Activated T-cell treated with anti-CD3 and anti-CD28 coated beads, Interleukin-2, amount 50 U/mL, for 72 hours (primary cell): ENCODE measurements at regions not wholly inside any gene's neighbourhood (a gene's known extent, or its start where the extent isn't known, plus 50 kb on each side); places are given as distances from the start of the nearest gene placed in this dataset.
"Not testable (repeated sequence)": the region's sequence is repeated elsewhere in the genome, so short reads cannot be mapped to it uniquely, and the experiment has no call there.

Experiments used
- ATAC-seq, 2 donors: fragments of 150-1000 bp; cut with Tn5 transposase; replicated peaks in 1 of 2; 2 replicates each; pipeline ENCODE4 v1.10.0; 2021; ENCODE audit warnings: moderate library complexity in 2 of 2, mild to moderate bottlenecking in 1 of 2
- DNase-seq, 2 donors: peaks; one replicate each; pipeline ENCODE4 v3.0.0; 2021 to 2022; ENCODE audit warnings: mixed read lengths in 1 of 2
- H3K27ac Mint-ChIP-seq: one replicate; pipeline ENCODE4 v1.8.0; 2022; ENCODE audit warnings: mild to moderate bottlenecking, moderate library complexity, mixed read lengths
- H3K27me3 Mint-ChIP-seq: one replicate; pipeline ENCODE4 v1.8.0; 2022; ENCODE audit warnings: low read depth, mixed read lengths
- H3K36me3 Mint-ChIP-seq, 2 donors: one replicate each; pipeline ENCODE4 v1.8.0; 2022; ENCODE audit warnings: mixed read lengths in 2 of 2, mild to moderate bottlenecking in 1 of 2; ENCODE audit not compliant: insufficient read depth in 2 of 2
- H3K4me1 Mint-ChIP-seq: one replicate; pipeline ENCODE4 v1.8.0; 2022; ENCODE audit warnings: low read depth, mixed read lengths
- H3K4me3 Mint-ChIP-seq, 2 donors: one replicate each; pipeline ENCODE4 v1.8.0; 2022; ENCODE audit warnings: mild to moderate bottlenecking in 2 of 2, mixed read lengths in 2 of 2, moderate library complexity in 2 of 2
- H3K9me3 Mint-ChIP-seq, 2 donors: one replicate each; pipeline ENCODE4 v1.8.0; 2022; ENCODE audit warnings: mixed read lengths in 2 of 2

DNA sequence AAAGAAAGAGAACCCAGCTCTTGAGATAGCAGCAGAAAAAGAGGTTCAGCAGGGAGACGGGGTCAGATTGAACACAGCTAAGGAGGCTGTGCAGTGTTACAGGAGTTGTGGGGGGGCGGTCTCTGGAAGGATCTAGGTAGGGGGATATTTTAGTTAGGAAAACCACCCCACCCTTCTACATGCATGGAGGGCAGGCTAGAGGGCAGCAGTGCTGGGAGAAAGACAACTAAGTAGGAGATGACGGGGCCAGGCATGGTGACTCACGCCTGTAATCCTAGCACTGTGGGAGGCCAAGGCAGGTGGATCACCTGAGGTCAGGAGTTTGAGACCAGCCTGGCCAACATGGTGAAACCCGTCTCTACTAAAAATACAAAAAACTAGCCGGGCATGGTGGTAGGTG lies 80.7 kb upstream of the KCNMA1 start:
- H3K27ac Mint-ChIP-seq, DNase-seq, H3K9me3 Mint-ChIP-seq, H3K4me3 Mint-ChIP-seq, H3K36me3 Mint-ChIP-seq, ATAC-seq: not testable (repeated sequence)
- Mint-ChIP-seq H3K27me3 (peaks cover 25% of the 10 kb centered on the region), H3K4me1 (peaks cover 22% of the 10 kb centered on the region)

DNA sequence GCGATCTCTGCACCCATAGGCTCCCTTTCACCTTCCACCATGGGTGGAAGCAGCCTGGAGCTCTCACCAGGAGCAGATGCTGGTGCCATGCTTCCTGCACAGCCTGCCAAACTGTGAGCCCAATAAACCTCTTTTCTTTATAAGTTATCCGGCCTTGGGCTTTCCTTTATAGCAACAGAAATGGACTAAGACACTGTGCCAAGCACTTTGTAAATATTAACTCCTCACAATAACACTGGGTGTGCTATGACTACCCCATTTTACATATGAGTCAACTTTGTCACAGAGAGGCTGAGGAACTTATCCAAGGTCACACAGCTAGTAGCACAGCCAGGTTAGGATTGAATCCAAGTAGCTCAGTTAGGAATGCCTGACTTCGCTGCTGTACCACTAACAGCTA lies 79.7 kb upstream of the KCNMA1 start:
- H3K9me3 Mint-ChIP-seq, result no peaks in the 10 kb centered on the region
- no peaks in the 10 kb centered on the region for H3K36me3 Mint-ChIP-seq

DNA sequence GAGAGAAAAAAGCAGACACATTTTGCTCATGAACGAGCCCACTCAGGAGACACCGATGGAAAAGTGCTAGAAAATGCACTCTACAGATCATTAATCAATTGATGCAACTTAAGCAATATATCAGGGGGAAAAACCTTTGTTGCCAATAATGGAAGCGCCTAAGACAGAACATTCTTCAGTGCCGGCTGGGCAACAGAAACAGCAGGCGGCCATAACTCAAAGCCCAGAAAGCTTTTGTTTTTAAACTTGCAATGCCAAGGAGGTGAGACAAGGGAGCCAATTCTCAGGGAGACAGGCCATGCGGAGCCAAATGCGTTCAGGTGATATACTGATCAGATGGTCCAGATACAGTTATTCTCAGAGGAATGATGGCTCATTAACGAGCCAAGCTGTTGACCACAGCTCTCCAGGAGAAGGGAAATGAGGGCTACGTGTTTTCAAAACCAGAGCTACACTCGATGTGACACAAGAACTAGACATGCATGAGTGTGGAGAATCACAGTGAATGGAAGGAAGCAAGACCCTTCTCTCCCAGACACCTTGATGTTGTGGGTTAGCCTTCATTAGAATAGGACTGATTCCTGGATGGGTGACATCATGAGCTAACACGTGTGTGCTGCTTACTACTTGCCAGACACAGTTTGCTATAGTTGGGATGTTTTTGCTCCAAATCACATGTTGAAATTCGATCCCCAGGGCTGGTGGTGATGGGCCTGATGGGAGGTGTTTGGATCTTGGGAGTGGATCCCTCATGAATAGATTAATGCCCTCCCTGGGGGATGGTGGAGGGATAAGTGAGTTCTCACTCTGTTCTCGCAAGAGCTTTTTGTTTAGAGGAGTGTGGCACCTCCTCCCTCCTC lies 79.1 kb upstream of the KCNMA1 start:
- Mint-ChIP-seq H3K4me1 (peaks cover 22% of the 10 kb centered on the region), H3K9me3 (no peaks in the 10 kb centered on the region), H3K27ac (no peak overlapping the region), H3K27me3 (peaks cover 32% of the 10 kb centered on the region), H3K4me3 (no peak overlapping the region), H3K36me3 (no peaks in the 10 kb centered on the region)
- no peak for DNase-seq
- no peak for ATAC-seq

More for the DNA sequence above, 79.7 kb upstream of the KCNMA1 start:
- Mint-ChIP-seq H3K4me1 (peaks cover 22% of the 10 kb centered on the region), H3K27ac (no peak overlapping the region), H3K27me3 (peaks cover 26% of the 10 kb centered on the region), H3K4me3 (no peak overlapping the region)
- ATAC-seq (no peak), DNase-seq (no peak)

DNA sequence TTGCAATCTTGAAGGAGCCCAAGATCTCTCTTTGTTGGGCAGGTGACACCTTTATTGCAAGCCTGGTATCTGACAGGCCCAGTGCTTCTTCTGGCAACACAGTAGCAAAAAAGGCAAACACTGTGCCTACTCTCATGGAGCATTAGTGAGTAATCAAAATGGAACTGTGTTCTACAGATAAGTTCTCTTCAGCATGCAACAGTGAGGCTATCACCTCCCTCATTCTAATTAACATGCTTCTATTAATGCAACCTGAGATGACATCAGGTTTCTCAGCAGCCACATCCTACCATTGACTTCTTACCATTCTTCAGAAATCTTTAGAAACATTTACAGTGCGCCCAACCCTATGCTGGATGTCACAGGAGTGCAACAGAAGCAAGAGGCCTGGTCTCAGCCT lies 77.9 kb upstream of the KCNMA1 start:
- H3K36me3 Mint-ChIP-seq, result no peaks in the 10 kb centered on the region
- no peak overlapping the region for H3K4me3 Mint-ChIP-seq
- H3K27ac Mint-ChIP-seq, result no peak overlapping the region
- H3K4me1 Mint-ChIP-seq, result peaks cover 28% of the 10 kb centered on the region
- ATAC-seq (no peak), DNase-seq (no peak)
- no peaks in the 10 kb centered on the region for H3K9me3 Mint-ChIP-seq
- H3K27me3 Mint-ChIP-seq, result peaks cover 44% of the 10 kb centered on the region

DNA sequence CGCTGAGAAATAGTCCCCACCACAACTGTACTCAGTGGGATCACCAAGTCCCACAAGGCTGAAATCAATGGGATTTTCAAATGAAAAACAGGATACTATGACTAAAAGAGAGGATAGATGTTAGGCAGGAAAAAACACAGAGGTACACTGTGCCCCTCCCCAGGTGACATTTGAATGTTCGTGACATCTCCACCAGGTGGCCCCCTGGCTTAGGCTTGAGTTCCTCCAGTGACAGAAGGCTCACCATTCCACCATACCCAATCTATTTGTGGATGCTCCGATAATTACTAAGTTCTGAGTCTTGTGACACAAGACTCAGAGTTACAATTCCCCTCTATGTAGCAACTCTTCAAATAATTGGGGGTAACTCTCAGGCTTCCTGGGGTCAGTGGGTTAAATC lies 77.5 kb upstream of the KCNMA1 start:
- ATAC-seq, result no peak
- H3K27me3 Mint-ChIP-seq, result peaks cover 47% of the 10 kb centered on the region
- no peak overlapping the region for H3K4me3 Mint-ChIP-seq
- H3K4me1 Mint-ChIP-seq, result peaks cover 33% of the 10 kb centered on the region
- H3K27ac Mint-ChIP-seq, result no peak overlapping the region
- no peaks in the 10 kb centered on the region for H3K36me3 Mint-ChIP-seq
- DNase-seq, result peak; percentile 13 to 24
- no peaks in the 10 kb centered on the region for H3K9me3 Mint-ChIP-seq

DNA sequence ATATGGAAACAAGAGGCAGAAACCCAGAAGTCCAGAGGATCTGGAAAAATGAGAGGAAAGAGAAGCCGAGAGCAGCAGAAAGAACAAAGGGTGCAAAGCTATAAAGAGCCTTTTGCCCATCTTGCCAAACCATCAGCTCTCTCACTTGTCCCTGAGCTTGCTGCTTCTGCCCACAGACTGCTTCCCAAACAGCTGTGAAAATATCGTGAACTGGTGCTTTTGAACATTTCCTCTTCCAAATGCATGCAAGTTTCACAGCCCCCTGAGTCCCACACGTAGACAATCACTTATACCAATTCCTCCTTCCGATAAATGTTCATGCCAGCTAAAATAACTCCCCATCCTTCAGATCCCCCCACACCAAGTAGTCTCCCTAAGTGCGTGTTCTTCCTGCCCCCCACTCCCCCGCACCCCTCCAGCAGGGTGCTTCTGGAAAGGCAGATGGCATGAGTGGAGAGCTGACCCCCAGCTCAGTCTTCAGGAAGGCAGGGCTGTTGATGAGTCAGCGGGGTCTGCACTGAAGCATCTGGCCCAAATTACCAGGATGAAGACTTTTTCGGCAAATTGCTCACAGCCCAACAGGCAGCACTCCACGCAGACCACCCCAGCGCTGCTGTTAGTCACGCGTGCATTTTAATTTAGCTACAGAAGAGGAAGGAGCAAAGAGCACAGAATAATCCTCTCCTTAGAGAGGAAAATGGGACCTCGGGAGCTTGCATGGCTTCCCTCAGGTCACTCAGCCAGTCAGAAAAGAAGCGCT lies 76.1 kb upstream of the KCNMA1 start:
- Mint-ChIP-seq H3K27me3 (peaks cover 53% of the 10 kb centered on the region), H3K4me1 (peaks cover 28% of the 10 kb centered on the region), H3K27ac (no peak overlapping the region), H3K36me3 (no peaks in the 10 kb centered on the region), H3K9me3 (no peaks in the 10 kb centered on the region), H3K4me3 (no peak overlapping the region)
- no peak for DNase-seq
- no peak for ATAC-seq

DNA sequence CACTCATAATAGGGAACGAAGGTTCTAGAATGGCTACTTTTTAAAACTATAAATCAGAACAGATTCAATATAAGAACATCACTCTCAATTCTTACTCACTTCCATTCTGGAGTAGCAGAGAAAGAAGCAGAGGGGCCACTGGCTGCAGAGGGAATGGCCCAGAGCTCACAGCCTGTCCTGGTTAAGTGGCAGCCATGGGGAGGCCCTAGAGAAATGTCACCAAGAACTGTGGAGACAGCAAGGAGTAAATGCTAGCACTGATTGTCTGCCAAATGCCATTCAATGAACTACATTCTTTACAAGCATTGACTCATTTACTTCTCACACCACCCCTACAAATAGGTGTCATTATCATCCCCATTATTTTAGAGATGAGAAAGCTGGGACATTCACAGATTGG lies 74.6 kb upstream of the KCNMA1 start:
- H3K4me3 Mint-ChIP-seq, result peak overlapping the region in 1 of 2 donors; percentile 3
- ATAC-seq, result no peak
- DNase-seq, result no peak
- H3K9me3 Mint-ChIP-seq, result no peaks in the 10 kb centered on the region
- peaks cover 20% of the 10 kb centered on the region for H3K4me1 Mint-ChIP-seq
- no peaks in the 10 kb centered on the region for H3K36me3 Mint-ChIP-seq
- H3K27me3 Mint-ChIP-seq, result peaks cover 43% of the 10 kb centered on the region
- no peak overlapping the region for H3K27ac Mint-ChIP-seq

DNA sequence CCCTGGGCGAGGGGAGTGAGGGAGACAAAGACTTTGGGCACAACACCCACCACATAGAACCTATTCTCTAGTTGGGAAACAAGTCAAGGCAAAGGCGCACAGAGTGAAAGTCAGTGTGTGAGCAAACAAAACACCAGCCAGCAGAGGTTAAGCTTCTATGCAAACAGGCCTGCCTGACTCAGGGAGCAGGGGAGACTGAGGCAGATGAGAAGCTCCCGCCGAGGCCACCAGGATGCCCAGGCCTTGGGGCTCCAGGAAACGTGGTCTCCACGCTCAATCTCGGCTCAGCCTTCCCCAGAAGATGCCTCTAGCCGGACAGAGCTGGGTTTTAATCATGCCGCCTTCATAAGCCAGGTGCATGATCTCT lies 74.1 kb upstream of the KCNMA1 start:
- ATAC-seq (no peak), DNase-seq (no peak)
- H3K27ac Mint-ChIP-seq, result no peak overlapping the region
- H3K9me3 Mint-ChIP-seq, result no peaks in the 10 kb centered on the region
- H3K36me3 Mint-ChIP-seq, result no peaks in the 10 kb centered on the region
- H3K4me3 Mint-ChIP-seq, result peak overlapping the region; percentile 66 to 77
- H3K4me1 Mint-ChIP-seq, result peaks cover 20% of the 10 kb centered on the region
- H3K27me3 Mint-ChIP-seq, result peaks cover 46% of the 10 kb centered on the region

DNA sequence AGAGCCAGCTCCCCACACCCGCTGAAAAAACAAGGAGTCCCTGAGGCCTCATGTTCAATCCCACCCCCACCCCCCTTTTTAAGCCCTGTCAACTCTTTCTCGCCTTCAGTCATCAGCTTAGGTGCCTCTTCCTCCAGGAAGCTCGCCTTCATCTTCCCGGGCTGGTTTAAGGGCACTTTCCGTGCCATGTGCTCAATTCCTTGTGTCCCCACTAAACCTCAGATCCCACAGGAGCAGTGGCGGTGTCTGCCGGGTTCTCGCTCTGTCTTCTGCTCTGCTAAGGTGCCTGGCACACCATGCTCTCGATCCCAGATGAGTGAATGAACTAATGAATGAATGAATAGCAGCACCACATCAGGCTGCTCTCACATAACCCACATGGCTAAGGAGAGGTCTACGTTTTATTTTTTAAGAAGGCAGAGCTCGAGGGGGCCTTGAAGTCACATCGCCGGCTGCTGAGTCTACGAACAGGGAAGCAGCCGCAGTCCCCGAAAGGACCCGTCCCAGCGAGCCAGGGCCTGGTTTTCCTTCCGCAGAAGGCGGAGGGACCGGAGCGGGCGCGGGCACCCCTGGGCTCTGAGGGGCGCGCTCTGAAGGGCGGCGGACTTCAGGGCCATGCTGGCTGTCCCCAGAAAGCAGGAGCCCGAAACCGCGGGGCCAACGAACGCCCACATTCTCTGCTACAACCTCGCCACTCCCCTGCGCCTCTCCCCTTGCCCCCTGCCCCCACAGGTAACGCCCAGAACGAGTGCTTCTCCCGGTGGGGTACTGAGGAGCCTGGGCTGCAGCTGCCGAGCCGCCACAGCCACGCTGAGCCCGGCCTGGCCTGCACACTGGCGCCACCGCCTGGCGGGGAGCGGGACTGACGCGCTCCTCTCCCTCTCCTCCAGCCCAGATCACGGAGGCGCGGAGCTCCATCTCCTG lies 73.4 kb upstream of the KCNMA1 start:
- peaks cover 42% of the 10 kb centered on the region for H3K27me3 Mint-ChIP-seq
- peak overlapping the region; percentile 66 to 77 for H3K4me3 Mint-ChIP-seq
- no peaks in the 10 kb centered on the region for H3K36me3 Mint-ChIP-seq
- H3K27ac Mint-ChIP-seq, result no peak overlapping the region
- H3K4me1 Mint-ChIP-seq, result peaks cover 20% of the 10 kb centered on the region
- no peaks in the 10 kb centered on the region for H3K9me3 Mint-ChIP-seq
- DNase-seq (peak; percentile 80 to 88), ATAC-seq (peak; percentile 78 to 86)

DNA sequence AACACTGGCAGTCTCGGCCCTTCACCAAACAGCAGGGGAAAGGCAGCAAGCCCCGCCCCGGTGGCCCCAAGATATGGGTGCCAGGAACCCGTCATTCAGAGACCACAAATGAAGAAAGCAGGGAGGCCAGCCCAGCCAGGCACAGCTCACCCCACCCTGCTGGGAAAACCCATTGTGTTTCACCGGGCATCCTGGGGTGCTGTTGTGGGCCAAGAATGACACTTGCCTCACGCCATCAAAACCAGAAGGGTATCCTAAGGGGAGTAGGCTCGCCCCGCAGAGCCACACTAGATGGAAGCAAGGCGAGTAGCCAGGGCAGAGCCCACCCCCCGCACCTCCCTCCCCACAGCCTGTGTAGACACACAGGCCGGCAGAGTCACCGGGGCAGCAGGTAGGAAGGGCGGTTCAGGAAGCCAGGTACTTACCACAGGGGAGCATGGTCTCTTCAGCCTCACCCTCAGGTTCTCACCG lies 72.5 kb upstream of the KCNMA1 start:
- H3K36me3 Mint-ChIP-seq, result no peaks in the 10 kb centered on the region
- H3K27ac Mint-ChIP-seq, result no peak overlapping the region
- no peaks in the 10 kb centered on the region for H3K9me3 Mint-ChIP-seq
- peaks cover 20% of the 10 kb centered on the region for H3K4me1 Mint-ChIP-seq
- DNase-seq (peak; percentile 42 to 72), ATAC-seq (peak; percentile 66 to 82)
- H3K4me3 Mint-ChIP-seq, result peak overlapping the region in 1 of 2 donors; percentile 53
- peaks cover 38% of the 10 kb centered on the region for H3K27me3 Mint-ChIP-seq

DNA sequence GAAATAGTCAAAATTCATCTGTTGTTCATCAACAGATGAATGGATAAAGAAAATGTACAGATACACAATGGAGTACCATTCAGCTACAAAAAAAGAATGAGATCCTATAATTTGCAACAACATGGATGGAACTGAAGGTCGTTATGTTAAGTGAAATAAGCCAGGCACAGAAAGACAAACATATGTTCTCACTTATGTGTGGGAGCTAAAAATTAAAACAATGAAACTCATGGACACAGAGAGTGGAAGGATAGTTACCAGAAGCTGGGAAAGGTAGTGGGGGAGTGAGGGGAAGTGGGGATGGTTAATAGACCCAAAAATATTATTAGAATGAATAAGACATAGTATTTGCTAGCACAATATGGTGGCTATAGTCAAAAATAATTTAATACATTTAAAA lies 70.0 kb upstream of the KCNMA1 start:
- H3K27me3 Mint-ChIP-seq, result peaks cover 38% of the 10 kb centered on the region
- H3K4me1 Mint-ChIP-seq, result peaks cover 16% of the 10 kb centered on the region
- H3K27ac Mint-ChIP-seq, result no peak overlapping the region
- no peaks in the 10 kb centered on the region for H3K36me3 Mint-ChIP-seq
- no peak overlapping the region for H3K4me3 Mint-ChIP-seq
- ATAC-seq, result no peak
- DNase-seq, result no peak
- no peaks in the 10 kb centered on the region for H3K9me3 Mint-ChIP-seq

DNA sequence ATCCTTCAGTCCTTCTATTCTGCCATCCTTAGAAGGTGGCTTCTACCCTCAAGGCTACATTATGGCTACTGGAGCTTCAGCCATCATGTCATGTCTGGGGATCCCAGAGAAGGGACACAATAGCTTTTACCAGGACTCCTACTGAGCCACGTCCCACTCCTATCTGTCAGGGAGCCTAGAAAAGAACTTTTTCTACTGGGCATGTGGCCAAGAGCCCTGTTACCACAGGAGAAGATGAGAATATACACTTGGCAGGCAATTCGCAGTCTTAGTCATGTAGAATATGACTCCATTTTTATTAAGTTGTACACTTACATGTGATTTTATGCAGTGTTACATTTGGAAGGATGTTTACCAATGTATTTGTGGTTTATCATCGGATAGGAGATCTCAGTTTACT lies 64.6 kb upstream of the KCNMA1 start:
- Mint-ChIP-seq H3K4me3 (no peak overlapping the region), H3K27me3 (peaks cover 12% of the 10 kb centered on the region), H3K9me3 (no peaks in the 10 kb centered on the region), H3K27ac (no peak overlapping the region), H3K36me3 (no peaks in the 10 kb centered on the region), H3K4me1 (no peaks in the 10 kb centered on the region)
- ATAC-seq (peak in 1 of 2 donors; percentile 63), DNase-seq (no peak)

DNA sequence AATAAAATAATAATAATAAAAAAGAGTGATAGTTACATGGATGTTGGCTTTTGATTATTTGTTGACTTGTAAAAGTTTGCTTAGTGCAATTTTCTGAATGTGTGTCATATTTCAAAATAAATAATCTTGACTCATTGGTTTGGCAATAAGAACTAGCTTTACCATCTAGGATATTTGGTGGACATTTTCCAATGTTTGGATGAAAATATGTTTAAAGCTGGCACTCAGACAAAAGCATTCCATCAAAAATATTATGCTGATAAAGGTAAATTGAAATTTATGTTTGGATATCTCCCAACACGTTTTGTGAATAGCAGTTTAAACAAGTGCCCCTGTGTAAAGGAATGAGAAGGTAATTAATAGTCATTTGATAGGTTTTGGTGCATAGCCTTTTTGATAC lies 62.5 kb upstream of the KCNMA1 start:
- Mint-ChIP-seq H3K9me3 (no peaks in the 10 kb centered on the region), H3K27ac (no peak overlapping the region), H3K4me3 (no peak overlapping the region), H3K4me1 (no peaks in the 10 kb centered on the region), H3K36me3 (no peaks in the 10 kb centered on the region), H3K27me3 (peaks cover 6% of the 10 kb centered on the region)
- no peak for DNase-seq
- ATAC-seq, result no peak
